ENCODE measurements at regions not wholly inside any gene's neighbourhood (a gene's known extent, or its start where the extent isn't known, plus 50 kb on each side); places are given as distances from the start of the nearest gene placed in this dataset.

DNA sequence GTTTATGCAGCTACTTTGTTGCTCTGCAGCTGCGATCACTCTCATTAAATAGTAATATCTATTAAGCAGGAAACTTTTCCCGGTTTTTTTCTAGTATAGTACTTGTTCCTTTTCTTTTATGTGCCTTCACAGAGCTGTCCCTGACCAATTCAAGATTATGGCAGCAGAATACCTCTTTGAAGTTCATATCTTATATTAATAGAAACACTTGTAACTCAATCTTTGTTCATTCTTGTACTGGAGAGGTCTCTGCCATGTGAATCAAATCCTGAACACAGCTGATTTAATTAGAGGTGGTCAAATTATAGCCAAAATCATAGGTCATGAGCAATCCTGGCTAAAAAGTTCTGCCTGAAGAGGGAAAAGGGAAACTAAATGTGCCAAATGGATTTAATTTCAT lies 399.0 kb upstream of the ARHGEF26 start:
- H3K4me3 ChIP-seq (IDR thresholded peaks at IDR 0.05; ENCODE audit: insufficient read depth, low read depth, low read length), result no peak overlapping the region
- H3K4me1 ChIP-seq (ENCODE audit: low read depth, poor library complexity, severe bottlenecking), result peaks cover 8% of the 10 kb centered on the region
- no peaks in the 10 kb centered on the region for H3K79me2 ChIP-seq (ENCODE audit: insufficient read depth, low read depth)
- H2AFZ ChIP-seq (ENCODE audit: low read depth), result no peak overlapping the region
- TF ChIP-seq, protein P1, sequence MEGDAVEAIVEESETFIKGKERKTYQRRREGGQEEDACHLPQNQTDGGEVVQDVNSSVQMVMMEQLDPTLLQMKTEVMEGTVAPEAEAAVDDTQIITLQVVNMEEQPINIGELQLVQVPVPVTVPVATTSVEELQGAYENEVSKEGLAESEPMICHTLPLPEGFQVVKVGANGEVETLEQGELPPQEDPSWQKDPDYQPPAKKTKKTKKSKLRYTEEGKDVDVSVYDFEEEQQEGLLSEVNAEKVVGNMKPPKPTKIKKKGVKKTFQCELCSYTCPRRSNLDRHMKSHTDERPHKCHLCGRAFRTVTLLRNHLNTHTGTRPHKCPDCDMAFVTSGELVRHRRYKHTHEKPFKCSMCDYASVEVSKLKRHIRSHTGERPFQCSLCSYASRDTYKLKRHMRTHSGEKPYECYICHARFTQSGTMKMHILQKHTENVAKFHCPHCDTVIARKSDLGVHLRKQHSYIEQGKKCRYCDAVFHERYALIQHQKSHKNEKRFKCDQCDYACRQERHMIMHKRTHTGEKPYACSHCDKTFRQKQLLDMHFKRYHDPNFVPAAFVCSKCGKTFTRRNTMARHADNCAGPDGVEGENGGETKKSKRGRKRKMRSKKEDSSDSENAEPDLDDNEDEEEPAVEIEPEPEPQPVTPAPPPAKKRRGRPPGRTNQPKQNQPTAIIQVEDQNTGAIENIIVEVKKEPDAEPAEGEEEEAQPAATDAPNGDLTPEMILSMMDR (conservative IDR thresholded peaks at IDR 0.05; ENCODE audit: low read depth, low read length), result no peak
- H4K20me1 ChIP-seq (ENCODE audit: insufficient read depth), result no peaks in the 10 kb centered on the region
- no peak overlapping the region for H3K27ac ChIP-seq
- no peaks in the 10 kb centered on the region for H3K36me3 ChIP-seq (ENCODE audit: insufficient read depth)
- no peak overlapping the region for H3K4me2 ChIP-seq
- no peak overlapping the region for H3K9ac ChIP-seq
- no peaks in the 10 kb centered on the region for H3K27me3 ChIP-seq (ENCODE audit: insufficient read depth, low read depth)

DNA sequence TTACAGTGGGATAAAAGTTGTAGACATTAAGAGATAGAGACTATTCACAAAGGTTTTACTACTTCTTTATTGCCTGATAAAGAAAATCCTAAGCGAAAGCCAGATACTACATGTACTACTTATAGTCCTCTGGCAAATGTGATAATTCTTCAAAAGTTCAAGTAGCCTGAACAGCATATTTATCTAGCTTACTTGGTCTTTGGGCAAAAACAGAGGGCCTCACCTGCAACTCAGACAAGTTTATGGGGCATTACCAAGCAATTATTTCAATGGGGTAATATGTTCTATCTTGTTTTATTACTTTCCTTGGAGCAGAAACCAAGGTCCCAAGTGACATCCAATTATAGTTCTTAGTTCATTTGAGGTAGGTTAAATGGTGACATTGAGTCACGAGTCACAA lies 390.1 kb upstream of the ARHGEF26 start:
- H4K20me1 ChIP-seq (ENCODE audit: insufficient read depth), result no peaks in the 10 kb centered on the region
- TF ChIP-seq, protein P1 (conservative IDR thresholded peaks at IDR 0.05; ENCODE audit: low read depth, low read length), result no peak
- no peaks in the 10 kb centered on the region for H3K79me2 ChIP-seq (ENCODE audit: insufficient read depth, low read depth)
- H3K4me1 ChIP-seq (ENCODE audit: low read depth, poor library complexity, severe bottlenecking), result no peaks in the 10 kb centered on the region
- H3K36me3 ChIP-seq (ENCODE audit: insufficient read depth), result no peaks in the 10 kb centered on the region
- H3K27me3 ChIP-seq (ENCODE audit: insufficient read depth, low read depth), result no peaks in the 10 kb centered on the region
- H2AFZ ChIP-seq (ENCODE audit: low read depth), result no peak overlapping the region
- H3K4me3 ChIP-seq (IDR thresholded peaks at IDR 0.05; ENCODE audit: insufficient read depth, low read depth, low read length), result no peak overlapping the region
- H3K4me2 ChIP-seq, result no peak overlapping the region
- no peak overlapping the region for H3K27ac ChIP-seq
- H3K9ac ChIP-seq, result no peak overlapping the region

DNA sequence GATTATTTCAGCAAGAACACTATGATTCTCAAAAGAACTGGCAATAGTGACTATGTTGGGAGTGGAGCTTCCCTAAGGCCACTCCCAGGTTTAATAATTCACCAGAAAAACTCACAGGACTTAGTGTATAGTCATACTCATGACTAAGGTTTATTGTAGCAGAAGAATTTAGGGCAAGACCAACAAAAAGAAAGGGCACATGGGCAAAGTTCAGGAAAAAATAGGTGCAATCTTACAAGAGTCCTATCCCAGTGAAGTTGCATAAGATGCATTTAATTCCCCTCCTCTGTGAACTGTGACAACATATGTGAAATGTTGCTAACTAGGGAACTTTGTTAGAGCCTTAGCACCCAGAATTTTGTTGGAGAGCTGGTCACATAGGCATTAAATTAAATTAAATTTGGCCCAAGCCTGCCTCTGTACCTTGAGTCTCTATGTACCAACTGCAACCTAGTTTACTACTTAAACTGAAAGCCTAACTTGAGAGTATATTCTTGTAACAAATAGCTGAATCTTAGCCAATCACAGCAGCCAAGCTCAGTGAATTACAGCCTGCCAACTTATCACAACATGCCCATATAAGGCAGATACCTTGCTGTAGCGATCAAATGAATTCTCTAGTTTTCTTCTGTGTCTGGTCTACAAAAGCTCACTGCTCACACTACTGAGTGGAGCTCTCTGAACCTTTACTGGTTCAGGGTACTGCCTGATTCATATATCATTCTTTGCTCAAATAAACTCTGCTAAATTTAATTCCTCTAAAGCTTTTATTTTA lies 386.2 kb upstream of the ARHGEF26 start:
- no peaks in the 10 kb centered on the region for H3K36me3 ChIP-seq (ENCODE audit: insufficient read depth)
- TF ChIP-seq, protein P1 (conservative IDR thresholded peaks at IDR 0.05; ENCODE audit: low read depth, low read length), result no peak
- no peak overlapping the region for H3K27ac ChIP-seq
- no peak overlapping the region for H3K4me3 ChIP-seq (IDR thresholded peaks at IDR 0.05; ENCODE audit: insufficient read depth, low read depth, low read length)
- H3K27me3 ChIP-seq (ENCODE audit: insufficient read depth, low read depth), result no peaks in the 10 kb centered on the region
- H3K4me1 ChIP-seq (ENCODE audit: low read depth, poor library complexity, severe bottlenecking), result no peaks in the 10 kb centered on the region
- H3K9ac ChIP-seq, result no peak overlapping the region
- no peaks in the 10 kb centered on the region for H4K20me1 ChIP-seq (ENCODE audit: insufficient read depth)
- no peak overlapping the region for H2AFZ ChIP-seq (ENCODE audit: low read depth)
- H3K4me2 ChIP-seq, result no peak overlapping the region
- H3K79me2 ChIP-seq (ENCODE audit: insufficient read depth, low read depth), result no peaks in the 10 kb centered on the region

DNA sequence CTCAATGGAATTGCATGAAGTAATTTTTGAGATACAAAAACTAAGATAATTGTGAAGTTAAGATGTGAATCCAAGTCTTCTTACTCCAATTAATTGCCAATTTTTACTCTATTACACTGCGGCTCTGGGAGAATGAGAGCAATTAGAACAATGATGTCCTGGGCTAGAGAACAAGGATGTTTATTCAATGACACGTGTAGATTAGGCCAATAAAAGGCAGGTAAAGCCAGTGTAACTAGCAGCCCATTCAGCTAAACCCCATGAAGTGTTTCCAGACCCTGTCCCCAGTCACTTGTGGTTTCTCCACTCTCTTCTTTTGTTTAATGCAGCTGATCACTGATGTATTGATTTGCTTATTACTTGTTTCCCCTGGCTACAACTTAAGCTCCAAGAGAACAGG lies 381.1 kb upstream of the ARHGEF26 start:
- Histone ChIP-seq H3K4me1 (ENCODE audit: low read depth, poor library complexity, severe bottlenecking) (peaks cover 2% of the 10 kb centered on the region), H3K79me2 (ENCODE audit: insufficient read depth, low read depth) (no peaks in the 10 kb centered on the region), H3K9ac (no peak overlapping the region), H3K36me3 (ENCODE audit: insufficient read depth) (no peaks in the 10 kb centered on the region), H3K27ac (no peak overlapping the region), H3K27me3 (ENCODE audit: insufficient read depth, low read depth) (no peaks in the 10 kb centered on the region), H3K4me2 (no peak overlapping the region), H4K20me1 (ENCODE audit: insufficient read depth) (no peaks in the 10 kb centered on the region), H3K4me3 (IDR thresholded peaks at IDR 0.05; ENCODE audit: insufficient read depth, low read depth, low read length) (no peak overlapping the region), H2AFZ (ENCODE audit: low read depth) (no peak overlapping the region)
- TF ChIP-seq, protein P1 (conservative IDR thresholded peaks at IDR 0.05; ENCODE audit: low read depth, low read length), result no peak
